ENCODE measurements at regions not wholly inside any gene's neighbourhood (a gene's known extent, or its start where the extent isn't known, plus 50 kb on each side); places are given as distances from the start of the nearest gene placed in this dataset.

DNA sequence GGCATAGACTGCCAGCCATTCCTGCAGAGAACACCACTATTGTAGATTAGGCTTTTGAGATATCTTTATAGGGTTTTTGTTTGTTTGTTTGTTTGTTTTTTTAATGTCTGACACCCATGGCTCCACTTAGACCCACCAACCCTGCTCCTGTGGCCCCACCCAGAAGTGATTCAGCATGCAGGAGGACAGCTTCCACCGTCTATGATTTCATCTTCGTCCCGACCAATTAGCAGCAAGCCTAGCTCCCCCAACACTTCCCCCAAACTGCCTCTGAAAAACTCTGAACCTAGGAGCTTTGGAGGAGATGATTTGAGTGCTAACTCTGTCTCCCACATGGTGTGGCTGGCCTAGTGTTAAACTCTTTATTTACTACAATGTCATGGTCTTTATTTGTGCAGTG is 108.3 kb upstream of the RXFP2 start (continued):
- TF ChIP-seq, protein P1, sequence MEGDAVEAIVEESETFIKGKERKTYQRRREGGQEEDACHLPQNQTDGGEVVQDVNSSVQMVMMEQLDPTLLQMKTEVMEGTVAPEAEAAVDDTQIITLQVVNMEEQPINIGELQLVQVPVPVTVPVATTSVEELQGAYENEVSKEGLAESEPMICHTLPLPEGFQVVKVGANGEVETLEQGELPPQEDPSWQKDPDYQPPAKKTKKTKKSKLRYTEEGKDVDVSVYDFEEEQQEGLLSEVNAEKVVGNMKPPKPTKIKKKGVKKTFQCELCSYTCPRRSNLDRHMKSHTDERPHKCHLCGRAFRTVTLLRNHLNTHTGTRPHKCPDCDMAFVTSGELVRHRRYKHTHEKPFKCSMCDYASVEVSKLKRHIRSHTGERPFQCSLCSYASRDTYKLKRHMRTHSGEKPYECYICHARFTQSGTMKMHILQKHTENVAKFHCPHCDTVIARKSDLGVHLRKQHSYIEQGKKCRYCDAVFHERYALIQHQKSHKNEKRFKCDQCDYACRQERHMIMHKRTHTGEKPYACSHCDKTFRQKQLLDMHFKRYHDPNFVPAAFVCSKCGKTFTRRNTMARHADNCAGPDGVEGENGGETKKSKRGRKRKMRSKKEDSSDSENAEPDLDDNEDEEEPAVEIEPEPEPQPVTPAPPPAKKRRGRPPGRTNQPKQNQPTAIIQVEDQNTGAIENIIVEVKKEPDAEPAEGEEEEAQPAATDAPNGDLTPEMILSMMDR (IDR thresholded peaks at IDR 0.05 in 2 of 3, conservative IDR thresholded peaks at IDR 0.05 in 1 of 3; ENCODE audit: borderline replicate concordance in 1 of 3, insufficient read depth in 1 of 3, low read depth in 2 of 3, low read length in 2 of 3) = no peak
- TF ChIP-seq EZH2phosphoT487 (IDR thresholded peaks at IDR 0.05; ENCODE audit: borderline replicate concordance) = no peak

DNA sequence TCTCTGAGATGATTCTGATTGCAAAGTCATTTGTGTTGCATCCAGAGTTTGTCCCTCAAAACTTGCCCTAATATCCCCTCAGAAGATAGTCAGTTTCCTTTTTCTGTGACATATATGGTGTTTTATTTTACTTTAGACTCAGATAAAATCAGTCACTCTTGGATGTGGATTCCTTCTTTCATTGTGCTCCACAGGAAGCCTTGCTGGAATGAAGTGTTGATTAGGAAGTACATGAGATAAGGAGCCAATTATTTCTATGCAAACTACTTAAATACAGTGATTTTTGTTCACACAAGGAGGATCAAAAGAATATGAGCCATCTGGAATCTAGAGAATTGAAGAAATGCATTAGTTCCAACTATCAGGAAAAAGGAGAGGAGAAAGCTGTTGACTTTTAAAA is 107.6 kb upstream of the RXFP2 start:
- no peak overlapping the region for H3K4me2 ChIP-seq (ENCODE audit: low read length)
- POLR2A ChIA-PET = no interaction called here

More for the DNA sequence above, 107.6 kb upstream of the RXFP2 start:
- Histone ChIP-seq H2AFZ (ENCODE audit: low read depth, low read length, poor library complexity, severe bottlenecking) (no peak overlapping the region), H3K4me1 (ENCODE audit: control insufficient read depth in 1 of 2, insufficient read depth in 2 of 2, low read length in 2 of 2) (no peaks in the 10 kb centered on the region), H3K27me3 (ENCODE audit: insufficient read depth, low read length) (peaks cover 5% of the 10 kb centered on the region; the same call in 1 of the 2 replicates), H3K9me3 (ENCODE audit: control insufficient read depth in 1 of 2, insufficient read depth in 1 of 2, low read depth in 1 of 2, low read length in 2 of 2) (no peaks in the 10 kb centered on the region), H3K27ac (ENCODE audit: low read depth, low read length) (no peak overlapping the region), H4K20me1 (ENCODE audit: insufficient read depth) (no peaks in the 10 kb centered on the region), H3K4me3 (replicated peaks in 1 of 2; ENCODE audit: low read depth in 1 of 2, low read length in 2 of 2) (no peak overlapping the region), H3K9ac (ENCODE audit: low read length) (no peak overlapping the region), H3K9me2 (ENCODE audit: insufficient read depth) (no peaks in the 10 kb centered on the region), H3K79me2 (ENCODE audit: insufficient read depth, low read length) (no peaks in the 10 kb centered on the region), H3K36me3 (ENCODE audit: control insufficient read depth in 1 of 2, insufficient read depth in 2 of 2, low read length in 2 of 2) (no peaks in the 10 kb centered on the region)
- ATAC-seq (no peak), DNase-seq (ENCODE audit: low read depth, low spot score) (no peak)
- BruUV-seq (replicated peaks) = no TSS peak
- TF ChIP-seq YY1 (IDR thresholded peaks at IDR 0.05; ENCODE audit: extremely low read depth, insufficient replicate concordance, low read depth, low read length) (no peak), SIN3A (IDR thresholded peaks at IDR 0.05; ENCODE audit: low read depth) (no peak), POLR2AphosphoS5 (IDR thresholded peaks at IDR 0.05; ENCODE audit: low read depth, low read length) (no peak), EZH2 (IDR thresholded peaks at IDR 0.05) (no peak), CEBPB (IDR thresholded peaks at IDR 0.05; ENCODE audit: low read depth) (no peak), ELF1 (IDR thresholded peaks at IDR 0.05; ENCODE audit: borderline replicate concordance, low read depth) (no peak), POLR2A (IDR thresholded peaks at IDR 0.05; ENCODE audit: borderline replicate concordance, extremely low read depth, insufficient read depth, insufficient read length) (no peak), FOSL1 (IDR thresholded peaks at IDR 0.05; ENCODE audit: low read depth) (no peak), JUND (IDR thresholded peaks at IDR 0.05) (no peak), RAD21 (IDR thresholded peaks at IDR 0.05; ENCODE audit: low read depth) (no peak), TCF7L2 (IDR thresholded peaks at IDR 0.05; ENCODE audit: borderline replicate concordance, extremely low read depth, insufficient read depth, insufficient read length) (no peak)
- TF ChIP-seq, protein P2, sequence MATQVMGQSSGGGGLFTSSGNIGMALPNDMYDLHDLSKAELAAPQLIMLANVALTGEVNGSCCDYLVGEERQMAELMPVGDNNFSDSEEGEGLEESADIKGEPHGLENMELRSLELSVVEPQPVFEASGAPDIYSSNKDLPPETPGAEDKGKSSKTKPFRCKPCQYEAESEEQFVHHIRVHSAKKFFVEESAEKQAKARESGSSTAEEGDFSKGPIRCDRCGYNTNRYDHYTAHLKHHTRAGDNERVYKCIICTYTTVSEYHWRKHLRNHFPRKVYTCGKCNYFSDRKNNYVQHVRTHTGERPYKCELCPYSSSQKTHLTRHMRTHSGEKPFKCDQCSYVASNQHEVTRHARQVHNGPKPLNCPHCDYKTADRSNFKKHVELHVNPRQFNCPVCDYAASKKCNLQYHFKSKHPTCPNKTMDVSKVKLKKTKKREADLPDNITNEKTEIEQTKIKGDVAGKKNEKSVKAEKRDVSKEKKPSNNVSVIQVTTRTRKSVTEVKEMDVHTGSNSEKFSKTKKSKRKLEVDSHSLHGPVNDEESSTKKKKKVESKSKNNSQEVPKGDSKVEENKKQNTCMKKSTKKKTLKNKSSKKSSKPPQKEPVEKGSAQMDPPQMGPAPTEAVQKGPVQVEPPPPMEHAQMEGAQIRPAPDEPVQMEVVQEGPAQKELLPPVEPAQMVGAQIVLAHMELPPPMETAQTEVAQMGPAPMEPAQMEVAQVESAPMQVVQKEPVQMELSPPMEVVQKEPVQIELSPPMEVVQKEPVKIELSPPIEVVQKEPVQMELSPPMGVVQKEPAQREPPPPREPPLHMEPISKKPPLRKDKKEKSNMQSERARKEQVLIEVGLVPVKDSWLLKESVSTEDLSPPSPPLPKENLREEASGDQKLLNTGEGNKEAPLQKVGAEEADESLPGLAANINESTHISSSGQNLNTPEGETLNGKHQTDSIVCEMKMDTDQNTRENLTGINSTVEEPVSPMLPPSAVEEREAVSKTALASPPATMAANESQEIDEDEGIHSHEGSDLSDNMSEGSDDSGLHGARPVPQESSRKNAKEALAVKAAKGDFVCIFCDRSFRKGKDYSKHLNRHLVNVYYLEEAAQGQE (IDR thresholded peaks at IDR 0.05; ENCODE audit: low read depth) = no peak
- TF ChIP-seq, protein P3, sequence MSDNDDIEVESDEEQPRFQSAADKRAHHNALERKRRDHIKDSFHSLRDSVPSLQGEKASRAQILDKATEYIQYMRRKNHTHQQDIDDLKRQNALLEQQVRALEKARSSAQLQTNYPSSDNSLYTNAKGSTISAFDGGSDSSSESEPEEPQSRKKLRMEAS (IDR thresholded peaks at IDR 0.05) = no peak
- TF ChIP-seq, protein P4, sequence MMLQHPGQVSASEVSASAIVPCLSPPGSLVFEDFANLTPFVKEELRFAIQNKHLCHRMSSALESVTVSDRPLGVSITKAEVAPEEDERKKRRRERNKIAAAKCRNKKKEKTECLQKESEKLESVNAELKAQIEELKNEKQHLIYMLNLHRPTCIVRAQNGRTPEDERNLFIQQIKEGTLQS (IDR thresholded peaks at IDR 0.05) = no peak
- TF ChIP-seq, protein P1 (IDR thresholded peaks at IDR 0.05 in 2 of 3, conservative IDR thresholded peaks at IDR 0.05 in 1 of 3; ENCODE audit: borderline replicate concordance in 1 of 3, insufficient read depth in 1 of 3, low read depth in 2 of 3, low read length in 2 of 3) = no peak
- ChIA-PET CTCF (no interaction called here), RAD21 (ENCODE audit: low non-redundant PET in 1 of 2, low total read pairs in 2 of 2, uncharacterized antibody in 2 of 2, unreplicated experiment in 2 of 2) (no interaction called here)
- intact Hi-C loops (cut with micrococcal nuclease) = no loop called here
